Left ventricle myocardium inferior (tissue), 1 donor: ENCODE measurements at regions not wholly inside any gene's neighbourhood (a gene's known extent, or its start where the extent isn't known, plus 50 kb on each side); places are given as distances from the start of the nearest gene placed in this dataset.
"Not testable (repeated sequence)": the region's sequence is repeated elsewhere in the genome, so short reads cannot be mapped to it uniquely, and the experiment has no call there.

Experiments used
- DNase-seq: peaks from one replicate; pipeline ENCODE4 v3.0.0-alpha.2; 2020
- H3K27ac ChIP-seq: fragments of 200-600 bp; replicated peaks from 2 replicates; pipeline ENCODE4 v1.8.0; 2021
- H3K27me3 ChIP-seq: fragments of 200-600 bp; 2 replicates; pipeline ENCODE4 v1.8.0; 2021; ENCODE audit warnings: low read depth
- H3K36me3 ChIP-seq: fragments of 200-600 bp; 2 replicates; pipeline ENCODE4 v1.8.0; 2021
- H3K4me1 ChIP-seq: fragments of 200-600 bp; 2 replicates; pipeline ENCODE4 v1.8.0; 2021
- H3K4me3 ChIP-seq: fragments of 200-600 bp; 2 replicates; pipeline ENCODE4 v1.8.0; 2021; ENCODE audit warnings: mild to moderate bottlenecking, moderate library complexity
- H3K9me3 ChIP-seq: fragments of 200-600 bp; replicated peaks from 2 replicates; pipeline ENCODE4 v1.8.0; 2021
- CTCF ChIP-seq: fragments of 200-600 bp; IDR thresholded peaks from 2 replicates; pipeline ENCODE4 v1.8.0; 2021; ENCODE audit warnings: antibody characterized with exemption, mild to moderate bottlenecking, borderline replicate concordance
- intact Hi-C: fragments of 100-400 bp; cut with micrococcal nuclease; formaldehyde crosslinking; loops from one replicate; pipeline ENCODE4 v1.11.0; 2022
- donor health status: DM: no; HTN: yes; CAD: no; lungs with severe emphysema.

- Histone ChIP-seq H3K4me1 (no peaks in the 10 kb centered on the region), H3K4me3 (no peak overlapping the region), H3K27ac (no peak overlapping the region), H3K27me3 (no peaks in the 10 kb centered on the region), H3K36me3 (no peaks in the 10 kb centered on the region), H3K9me3 (peaks cover 3% of the 10 kb centered on the region)
- no peak for TF ChIP-seq CTCF
- DNase-seq: no peak
- intact Hi-C loops: no loop called here
Observed at GRCh38 chr6:85771455-85771854, 128.8 kb upstream of the SYNCRIP start.

GRCh38 chr6:85764844-85765243, 122.2 kb upstream of the SYNCRIP start:
- no peaks in the 10 kb centered on the region for H3K27me3 ChIP-seq
- intact Hi-C loops: no loop called here
- H3K27ac ChIP-seq: no peak overlapping the region
- no peaks in the 10 kb centered on the region for H3K36me3 ChIP-seq
- H3K4me3 ChIP-seq: no peak overlapping the region
- no peaks in the 10 kb centered on the region for H3K4me1 ChIP-seq
- no peak for TF ChIP-seq CTCF
- no peaks in the 10 kb centered on the region for H3K9me3 ChIP-seq
- DNase-seq: no peak

- DNase-seq: no peak
- Histone ChIP-seq H3K27me3 (no peaks in the 10 kb centered on the region), H3K36me3 (no peaks in the 10 kb centered on the region), H3K9me3 (no peaks in the 10 kb centered on the region), H3K4me3 (no peak overlapping the region), H3K4me1 (no peaks in the 10 kb centered on the region), H3K27ac (no peak overlapping the region)
- peak; percentile 56 for TF ChIP-seq CTCF
- intact Hi-C loops: no loop called here
Observed at GRCh38 chr6:85756982-85757381, 114.3 kb upstream of the SYNCRIP start.

- no peaks in the 10 kb centered on the region for H3K27me3 ChIP-seq
- H3K36me3 ChIP-seq: no peaks in the 10 kb centered on the region
- H3K4me1 ChIP-seq: no peaks in the 10 kb centered on the region
- H3K9me3 ChIP-seq: no peaks in the 10 kb centered on the region
- no peak overlapping the region for H3K4me3 ChIP-seq
- intact Hi-C loops: no loop called here
- H3K27ac ChIP-seq: no peak overlapping the region
- no peak for DNase-seq
- TF ChIP-seq CTCF: no peak
Observed at GRCh38 chr6:85754894-85755293, 112.2 kb upstream of the SYNCRIP start.

GRCh38 chr6:85752602-85753001, 109.9 kb upstream of the SYNCRIP start:
- no peak for TF ChIP-seq CTCF
- H3K9me3 ChIP-seq: no peaks in the 10 kb centered on the region
- DNase-seq: no peak
- H3K36me3 ChIP-seq: no peaks in the 10 kb centered on the region
- no peaks in the 10 kb centered on the region for H3K4me1 ChIP-seq
- intact Hi-C loops: no loop called here
- H3K27ac ChIP-seq: no peak overlapping the region
- no peak overlapping the region for H3K4me3 ChIP-seq
- peaks cover 6% of the 10 kb centered on the region for H3K27me3 ChIP-seq

- TF ChIP-seq CTCF: no peak
- no peaks in the 10 kb centered on the region for H3K9me3 ChIP-seq
- intact Hi-C loops: no loop called here
Observed at GRCh38 chr6:85751374-85752055, 108.8 kb upstream of the SYNCRIP start.

GRCh38 chr6:85750146-85750545, 107.5 kb upstream of the SYNCRIP start:
- H3K4me1 ChIP-seq, H3K27me3 ChIP-seq, DNase-seq, intact Hi-C loops, H3K27ac ChIP-seq, H3K4me3 ChIP-seq, H3K9me3 ChIP-seq, H3K36me3 ChIP-seq: not testable (repeated sequence)

More at GRCh38 chr6:85751374-85752055, 108.8 kb upstream of the SYNCRIP start:
- no peak overlapping the region for H3K4me3 ChIP-seq
- H3K4me1 ChIP-seq: no peaks in the 10 kb centered on the region
- no peak overlapping the region for H3K27ac ChIP-seq
- no peaks in the 10 kb centered on the region for H3K36me3 ChIP-seq
- DNase-seq: no peak
- peaks cover 6% of the 10 kb centered on the region for H3K27me3 ChIP-seq
